OCI-LY1 (cell line): ENCODE measurements at regions not wholly inside any gene's neighbourhood (a gene's known extent, or its start where the extent isn't known, plus 50 kb on each side); places are given as distances from the start of the nearest gene placed in this dataset.

Experiments
- H2AFZ ChIP-seq: fragments of 200-600 bp; sonication (generic), shearing (Covaris generic); 2 replicates; pipeline ENCODE4 v1.6.0; 2014; ENCODE audit warnings: antibody characterized with exemption, mild to moderate bottlenecking, low read length
- H3F3A ChIP-seq: fragments of 200-600 bp; sonication (generic), shearing (Covaris generic); 2 replicates; pipeline ENCODE4 v1.6.0; 2014; ENCODE audit warnings: mild to moderate bottlenecking, antibody characterized with exemption, low read length, moderate library complexity; ENCODE audit not compliant: insufficient read depth
- H3K27ac ChIP-seq: fragments of 200-600 bp; sonication (generic); 2 replicates; pipeline ENCODE4 v1.5.1; 2014; ENCODE audit warnings: low read length, mixed run types, mild to moderate bottlenecking, low read depth; ENCODE audit not compliant: poor library complexity, severe bottlenecking
- H3K27me3 ChIP-seq: fragments of 200-600 bp; sonication (generic); 2 replicates; pipeline ENCODE4 v1.6.0; 2014; ENCODE audit warnings: antibody characterized with exemption, mild to moderate bottlenecking, low read length, moderate library complexity; ENCODE audit not compliant: insufficient read depth
- H3K36me3 ChIP-seq: fragments of 200-600 bp; sonication (generic); 2 replicates; pipeline ENCODE4 v1.6.1; 2014; ENCODE audit warnings: mild to moderate bottlenecking, antibody characterized with exemption, low read length, moderate library complexity, mixed read lengths; ENCODE audit not compliant: insufficient read depth
- H3K4me1 ChIP-seq: fragments of 200-600 bp; sonication (generic); 2 replicates; pipeline ENCODE4 v1.5.1; 2014; ENCODE audit warnings: mild to moderate bottlenecking, low read length, moderate library complexity; ENCODE audit not compliant: insufficient read depth, severe bottlenecking
- H3K4me2 ChIP-seq: fragments of 200-600 bp; sonication (generic), shearing (Covaris generic); 2 replicates; pipeline ENCODE4 v1.6.1; 2014; ENCODE audit warnings: low read length
- H3K4me3 ChIP-seq: fragments of 200-600 bp; sonication (generic); 2 replicates; pipeline ENCODE4 v1.5.1; 2014; ENCODE audit warnings: low read length, low read depth, mild to moderate bottlenecking, mixed read lengths; ENCODE audit not compliant: poor library complexity, severe bottlenecking
- H3K79me2 ChIP-seq: fragments of 200-600 bp; shearing (Covaris generic); 2 replicates; pipeline ENCODE4 v1.6.1; 2016; ENCODE audit warnings: mixed run types, low read length, mixed read lengths; ENCODE audit not compliant: insufficient read depth
- H3K9ac ChIP-seq: fragments of 200-600 bp; sonication (generic), shearing (Covaris generic); 2 replicates; pipeline ENCODE4 v1.6.1; 2014; ENCODE audit warnings: mild to moderate bottlenecking, low read length, mixed read lengths
- H3K9me2 ChIP-seq: fragments of 200-600 bp; sonication (generic), shearing (Covaris generic); 2 replicates; pipeline ENCODE4 v1.6.1; 2014; ENCODE audit warnings: low read depth, mild to moderate bottlenecking, low read length, mixed read lengths
- H3K9me3 ChIP-seq: fragments of 200-600 bp; shearing (Covaris generic); 2 replicates; pipeline ENCODE4 v1.6.1; 2014; ENCODE audit warnings: low read length, mixed read lengths
- H4K20me1 ChIP-seq: fragments of 200-600 bp; sonication (generic), shearing (Covaris generic); 2 replicates; pipeline ENCODE4 v1.6.0; 2016; ENCODE audit warnings: mild to moderate bottlenecking, low read length; ENCODE audit not compliant: insufficient read depth
- CTCF ChIP-seq: fragments of 200-600 bp; sonication (generic), shearing (Covaris generic); IDR thresholded peaks from 2 replicates; pipeline ENCODE4 v1.5.1; 2017; ENCODE audit warnings: mild to moderate bottlenecking, antibody characterized with exemption, low read length, moderate library complexity, mixed read lengths
- EZH2 ChIP-seq: fragments of 200-600 bp; sonication (generic), shearing (Covaris generic); IDR thresholded peaks from 2 replicates; pipeline ENCODE4 v1.8.0; 2017; ENCODE audit warnings: borderline replicate concordance, mixed run types, mild to moderate bottlenecking, antibody characterized with exemption, low read length, moderate library complexity, mixed read lengths

GRCh38 chr2:43077876-43078275 lies 148.5 kb downstream of the ZFP36L2 start:
- H3K4me2 ChIP-seq = no peak overlapping the region
- H3F3A ChIP-seq = no peaks in the 10 kb centered on the region
- no peak overlapping the region for H2AFZ ChIP-seq
- H3K4me3 ChIP-seq = no peak overlapping the region
- no peaks in the 10 kb centered on the region for H3K79me2 ChIP-seq
- no peak overlapping the region for H3K27ac ChIP-seq
- H3K36me3 ChIP-seq = no peaks in the 10 kb centered on the region
- H3K4me1 ChIP-seq = no peaks in the 10 kb centered on the region
- H3K9me2 ChIP-seq = no peaks in the 10 kb centered on the region
- no peak for TF ChIP-seq CTCF
- no peak for TF ChIP-seq EZH2
- no peaks in the 10 kb centered on the region for H3K9me3 ChIP-seq
- no peak overlapping the region for H3K9ac ChIP-seq
- H3K27me3 ChIP-seq = no peaks in the 10 kb centered on the region; the same call in 1 of the 2 replicates
- no peaks in the 10 kb centered on the region for H4K20me1 ChIP-seq

- no peaks in the 10 kb centered on the region for H3K36me3 ChIP-seq
- no peaks in the 10 kb centered on the region for H3K4me1 ChIP-seq
- no peaks in the 10 kb centered on the region for H3K9me2 ChIP-seq
- no peaks in the 10 kb centered on the region for H3F3A ChIP-seq
- H3K27me3 ChIP-seq = no peaks in the 10 kb centered on the region; the same call in 1 of the 2 replicates
- no peaks in the 10 kb centered on the region for H3K79me2 ChIP-seq
- no peak overlapping the region for H3K4me2 ChIP-seq
- no peak overlapping the region for H3K27ac ChIP-seq
- no peak overlapping the region for H3K9ac ChIP-seq
- H3K9me3 ChIP-seq = no peaks in the 10 kb centered on the region
- H3K4me3 ChIP-seq = no peak overlapping the region
- H2AFZ ChIP-seq = no peak overlapping the region
- no peaks in the 10 kb centered on the region for H4K20me1 ChIP-seq
- TF ChIP-seq EZH2 (no peak), CTCF (no peak)
These were observed 149.7 kb downstream of the ZFP36L2 start for GRCh38 chr2:43076676-43077075.

- Histone ChIP-seq H3K9me3 (no peaks in the 10 kb centered on the region), H3K4me2 (no peak overlapping the region), H3K27me3 (no peaks in the 10 kb centered on the region; the same call in 1 of the 2 replicates), H4K20me1 (no peaks in the 10 kb centered on the region), H3K27ac (no peak overlapping the region), H3F3A (no peaks in the 10 kb centered on the region), H3K36me3 (no peaks in the 10 kb centered on the region), H3K9ac (no peak overlapping the region), H3K9me2 (no peaks in the 10 kb centered on the region), H3K79me2 (no peaks in the 10 kb centered on the region), H3K4me1 (no peaks in the 10 kb centered on the region), H3K4me3 (no peak overlapping the region), H2AFZ (no peak overlapping the region)
- TF ChIP-seq EZH2 = no peak
- TF ChIP-seq CTCF = no peak
These were observed 150.4 kb downstream of the ZFP36L2 start for GRCh38 chr2:43075811-43076585.
